Liver (tissue), 3 donors: ENCODE measurements at regions not wholly inside any gene's neighbourhood (a gene's known extent, or its start where the extent isn't known, plus 50 kb on each side); places are given as distances from the start of the nearest gene placed in this dataset.

ENCODE experiments used
- GABPA ChIP-seq, 2 donors: IDR thresholded peaks in 1 of 2; conservative IDR thresholded peaks in 1 of 2; 2 replicates each; pipeline ENCODE4 v1.6.1; 2016; ENCODE audit warnings: antibody characterized with exemption in 2 of 2, mild to moderate bottlenecking in 1 of 2, moderate library complexity in 1 of 2
- TF ChIP-seq, protein P1 (sequence below): fragments of 150-350 bp; IDR thresholded peaks from 2 replicates; pipeline ENCODE4 v1.5.1; 2017; ENCODE audit warnings: improper control_type of control experiment, low read depth, low read length; ENCODE audit not compliant: missing input control
- donor health status: healthy.
- donor health status: healthy.

DNA sequence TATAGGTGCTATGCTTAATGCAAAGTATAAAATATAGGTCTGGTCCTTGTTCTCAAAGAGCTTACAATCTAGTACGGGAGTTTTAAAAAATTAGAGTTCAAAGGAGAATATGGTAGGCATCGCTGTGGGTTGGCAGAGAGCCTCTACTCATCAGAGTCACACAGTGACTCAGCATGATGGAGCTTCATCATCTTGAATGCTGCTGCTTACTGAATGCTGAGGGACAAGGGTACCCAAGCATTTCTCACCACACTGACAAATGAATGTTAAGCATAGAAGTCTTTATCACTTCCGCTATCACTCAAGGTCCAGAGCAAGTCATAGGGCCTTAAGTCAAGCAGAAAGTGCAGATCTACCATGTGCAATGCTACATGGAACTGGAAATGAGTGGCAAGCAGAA is 268.6 kb upstream of the IGFBP7 start:
- TF ChIP-seq, protein P1, sequence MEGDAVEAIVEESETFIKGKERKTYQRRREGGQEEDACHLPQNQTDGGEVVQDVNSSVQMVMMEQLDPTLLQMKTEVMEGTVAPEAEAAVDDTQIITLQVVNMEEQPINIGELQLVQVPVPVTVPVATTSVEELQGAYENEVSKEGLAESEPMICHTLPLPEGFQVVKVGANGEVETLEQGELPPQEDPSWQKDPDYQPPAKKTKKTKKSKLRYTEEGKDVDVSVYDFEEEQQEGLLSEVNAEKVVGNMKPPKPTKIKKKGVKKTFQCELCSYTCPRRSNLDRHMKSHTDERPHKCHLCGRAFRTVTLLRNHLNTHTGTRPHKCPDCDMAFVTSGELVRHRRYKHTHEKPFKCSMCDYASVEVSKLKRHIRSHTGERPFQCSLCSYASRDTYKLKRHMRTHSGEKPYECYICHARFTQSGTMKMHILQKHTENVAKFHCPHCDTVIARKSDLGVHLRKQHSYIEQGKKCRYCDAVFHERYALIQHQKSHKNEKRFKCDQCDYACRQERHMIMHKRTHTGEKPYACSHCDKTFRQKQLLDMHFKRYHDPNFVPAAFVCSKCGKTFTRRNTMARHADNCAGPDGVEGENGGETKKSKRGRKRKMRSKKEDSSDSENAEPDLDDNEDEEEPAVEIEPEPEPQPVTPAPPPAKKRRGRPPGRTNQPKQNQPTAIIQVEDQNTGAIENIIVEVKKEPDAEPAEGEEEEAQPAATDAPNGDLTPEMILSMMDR, result no peak
- TF ChIP-seq GABPA (IDR thresholded peaks at IDR 0.05 in 1 of 2, conservative IDR thresholded peaks at IDR 0.05 in 1 of 2), result no peak
